Stimulated activated CD4-positive, alpha-beta T cell treated with anti-CD3 and anti-CD28 coated beads, Interleukin-1b, Interleukin-23, amount 100 ng/mL, for 48 hours (primary cell): ENCODE measurements at regions not wholly inside any gene's neighbourhood (a gene's known extent, or its start where the extent isn't known, plus 50 kb on each side); places are given as distances from the start of the nearest gene placed in this dataset.
A peak's percentile ranks its signal among the peaks of the same experiment; 100 is the strongest.
"Not testable (repeated sequence)": the region's sequence is repeated elsewhere in the genome, so short reads cannot be mapped to it uniquely, and the experiment has no call there.

Source experiments
- DNase-seq: peaks from one replicate; pipeline ENCODE4 v3.0.0-alpha.2; 2020

- DNase-seq, result no peak
Observed at GRCh38 chr2:147348931-147349555, 495.8 kb upstream of the ACVR2A start.

DNA sequence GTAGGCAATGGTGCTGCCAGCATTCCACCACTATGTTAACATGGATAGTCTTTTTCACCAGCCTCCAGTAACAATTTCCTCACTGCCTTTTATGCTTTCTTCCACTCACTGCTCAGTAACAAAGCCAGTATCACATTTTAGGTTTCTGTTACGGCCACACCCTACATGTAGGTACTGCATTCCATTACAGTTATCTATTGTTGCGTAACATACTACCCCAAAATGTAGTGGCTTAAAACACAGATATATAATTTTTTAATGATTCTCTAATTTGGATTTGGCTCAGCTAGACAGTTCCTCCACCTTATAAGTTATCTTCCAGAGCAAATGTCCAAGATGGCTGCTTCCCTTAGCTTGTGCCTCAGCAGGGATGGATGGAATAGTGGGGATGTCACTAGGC, 498.7 kb upstream of the ACVR2A start:
- no peak for DNase-seq

DNA sequence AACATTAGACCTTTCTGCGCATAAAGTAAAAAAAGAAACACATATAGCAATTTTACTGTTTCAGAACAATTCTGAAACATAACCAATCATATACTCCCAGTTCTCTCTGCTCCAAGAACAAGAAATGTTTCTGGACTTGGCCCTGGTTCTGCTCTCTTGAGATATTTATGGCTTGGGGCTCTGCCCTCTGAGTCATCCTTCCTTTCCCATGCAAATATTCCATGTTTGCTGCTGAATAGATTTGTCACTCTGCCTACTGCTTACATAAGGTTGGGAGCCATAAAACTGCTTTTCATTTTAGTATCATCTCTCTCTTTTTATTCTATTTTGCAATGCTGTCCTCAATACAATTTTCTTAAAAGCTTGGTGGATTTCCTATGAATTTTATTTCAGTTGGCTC, 499.6 kb upstream of the ACVR2A start:
- no peak for DNase-seq

GRCh38 chr2:147342329-147342728, 502.5 kb upstream of the ACVR2A start:
- DNase-seq, result no peak

- DNase-seq, result peak; percentile 20
Observed at GRCh38 chr2:147331790-147332419, 512.9 kb upstream of the ACVR2A start.

DNA sequence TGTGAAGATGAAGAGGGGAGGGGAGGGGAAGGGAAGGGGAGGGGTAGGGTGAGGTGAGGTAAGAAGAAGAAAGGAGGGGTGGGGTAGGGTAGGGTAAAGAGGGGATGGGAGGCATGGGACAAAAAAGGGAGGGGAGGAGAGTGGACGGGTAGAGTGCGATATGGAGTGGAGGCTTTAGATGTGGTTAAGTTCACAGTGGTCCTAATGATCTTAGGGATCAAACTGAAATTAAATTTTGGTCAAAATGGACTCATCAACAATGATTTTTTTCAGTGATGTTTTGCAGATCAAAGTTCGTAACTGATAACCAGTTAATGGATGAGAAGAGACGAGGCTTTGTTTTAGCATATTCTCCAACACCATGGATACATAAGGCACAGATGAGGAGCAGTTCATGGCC, 513.9 kb upstream of the ACVR2A start:
- DNase-seq, result no peak

DNA sequence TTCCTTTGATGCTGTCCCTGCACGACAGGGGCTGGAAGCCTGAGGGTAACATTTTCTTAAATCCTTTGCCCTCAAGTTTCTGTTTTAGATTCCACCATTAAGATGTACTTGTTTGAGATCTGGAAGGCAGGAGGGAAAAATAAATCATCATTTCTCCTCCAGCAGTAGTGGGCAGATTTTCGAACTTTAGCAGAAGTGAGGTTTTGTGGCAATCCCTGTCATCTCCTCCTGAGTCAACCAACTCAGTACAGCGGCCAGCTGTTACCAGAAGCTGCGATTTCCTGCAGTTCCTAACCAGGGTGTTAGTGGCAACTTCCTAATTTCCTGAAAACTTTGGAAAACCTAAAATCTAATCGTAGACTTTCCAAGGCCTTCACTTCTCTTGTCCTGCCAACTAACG, 517.2 kb upstream of the ACVR2A start:
- DNase-seq, result peak; percentile 21

DNA sequence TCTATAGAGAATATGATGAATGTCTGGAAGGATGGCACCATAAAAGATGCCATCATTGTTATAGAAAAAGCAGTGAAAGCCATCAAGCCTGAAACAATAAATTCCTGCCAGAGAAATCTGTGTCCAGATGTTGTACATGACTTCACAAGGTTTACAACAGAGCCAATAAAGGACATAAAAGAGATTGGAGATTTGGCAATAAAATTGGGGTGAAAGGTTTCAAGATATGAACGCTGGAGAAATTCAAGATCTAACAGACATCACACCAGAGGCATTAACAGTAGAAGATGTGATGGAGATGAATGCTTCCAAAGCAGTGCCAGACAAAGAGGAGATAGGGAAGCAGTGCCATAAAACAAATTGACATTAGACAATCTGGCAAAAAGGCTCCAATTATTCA, 518.8 kb upstream of the ACVR2A start:
- DNase-seq, result no peak

- DNase-seq, result no peak
Observed at GRCh38 chr2:147320146-147320545, 524.7 kb upstream of the ACVR2A start.

DNA sequence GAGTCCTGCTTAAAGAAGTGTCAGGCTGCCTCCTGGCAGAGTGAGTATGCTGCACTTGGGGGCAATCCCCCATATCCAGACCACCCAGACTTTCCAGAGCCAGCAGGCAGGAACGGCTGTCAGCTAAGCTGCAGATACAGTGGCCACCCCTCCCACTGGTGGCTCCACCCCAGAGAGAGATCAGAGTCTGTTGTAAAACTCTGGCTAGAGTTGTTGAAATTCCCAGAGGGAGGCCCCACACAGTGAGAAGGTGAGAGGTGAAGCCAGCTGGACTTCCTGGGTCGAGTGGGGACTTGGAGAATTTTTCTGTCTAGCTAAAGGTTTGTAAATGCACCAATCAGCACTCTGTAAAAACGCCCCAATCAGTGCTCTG, 533.8 kb upstream of the ACVR2A start:
- DNase-seq, result no peak

- DNase-seq, result no peak
Observed at GRCh38 chr2:147310335-147311057, 534.3 kb upstream of the ACVR2A start.

DNA sequence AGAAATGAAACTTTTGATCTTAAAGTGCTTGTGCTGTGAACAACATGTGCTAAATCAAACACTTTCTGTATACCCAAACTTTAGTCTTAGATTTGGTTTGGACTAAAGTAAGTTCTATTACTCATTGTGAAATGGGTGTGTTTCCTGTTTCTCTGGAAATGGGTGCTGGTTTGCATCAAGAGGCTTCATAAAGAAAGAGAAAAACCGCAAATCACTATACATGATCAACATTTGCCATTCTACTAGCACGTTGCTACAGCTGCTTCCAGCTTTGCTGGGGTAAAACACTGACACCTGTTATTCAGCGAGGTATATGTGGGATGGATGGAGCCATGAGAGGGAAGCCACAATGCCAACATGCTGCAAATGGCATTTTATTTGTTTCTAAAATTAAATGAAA, 547.0 kb upstream of the ACVR2A start:
- DNase-seq, result peak; percentile 37

GRCh38 chr2:147294825-147295392, 549.9 kb upstream of the ACVR2A start:
- no peak for DNase-seq

- no peak for DNase-seq
Observed at GRCh38 chr2:147293991-147294824, 550.6 kb upstream of the ACVR2A start.

- peak; percentile 17 for DNase-seq
Observed at GRCh38 chr2:147288131-147288530, 556.7 kb upstream of the ACVR2A start.

- DNase-seq, result no peak
Observed at GRCh38 chr2:147275943-147276342, 568.9 kb upstream of the ACVR2A start.

- DNase-seq, result no peak
Observed at GRCh38 chr2:147273628-147274027, 571.2 kb upstream of the ACVR2A start.

GRCh38 chr2:147273106-147273505, 571.7 kb upstream of the ACVR2A start:
- no peak for DNase-seq

DNA sequence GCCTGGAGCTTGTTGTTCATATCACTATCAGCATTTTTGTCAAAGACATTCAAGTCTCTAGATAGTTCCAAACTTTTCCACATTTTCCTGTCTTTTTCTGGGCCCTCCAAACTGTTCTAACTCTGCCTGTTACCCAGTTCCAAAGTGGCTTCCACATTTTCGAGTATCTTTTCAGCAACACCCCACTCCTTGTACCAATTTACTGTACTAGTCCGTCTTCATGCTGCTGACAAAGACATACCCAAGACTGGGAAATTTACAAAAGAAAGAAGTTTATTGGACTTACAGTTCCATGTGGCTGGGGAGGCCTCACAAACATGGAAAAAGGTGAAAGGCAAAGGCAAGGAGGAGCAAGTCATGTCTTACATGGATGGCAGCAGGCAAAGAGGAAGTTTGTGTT, 575.2 kb upstream of the ACVR2A start:
- not testable (repeated sequence) for DNase-seq

- DNase-seq, result no peak
Observed at GRCh38 chr2:147260241-147260640, 584.6 kb upstream of the ACVR2A start.

DNA sequence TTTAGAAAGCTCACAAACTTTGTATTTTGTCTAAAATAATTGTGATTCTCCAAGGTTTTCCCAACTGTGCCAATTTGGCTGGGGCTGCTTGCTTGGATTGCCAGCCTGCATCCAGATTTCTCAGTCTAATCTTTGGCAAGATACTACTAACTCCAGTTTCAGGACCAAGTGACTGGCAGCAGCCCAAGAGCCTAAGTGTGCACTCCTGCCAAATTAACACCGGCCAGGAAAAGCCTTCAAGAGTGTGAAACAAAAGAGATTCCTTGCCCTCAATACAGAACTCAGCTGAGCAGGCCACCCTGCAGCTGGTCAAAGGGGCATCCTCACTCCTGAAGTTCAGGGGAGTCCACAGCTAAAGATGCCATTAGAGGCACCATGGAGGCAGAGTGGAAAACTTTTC, 589.0 kb upstream of the ACVR2A start:
- no peak for DNase-seq

DNA sequence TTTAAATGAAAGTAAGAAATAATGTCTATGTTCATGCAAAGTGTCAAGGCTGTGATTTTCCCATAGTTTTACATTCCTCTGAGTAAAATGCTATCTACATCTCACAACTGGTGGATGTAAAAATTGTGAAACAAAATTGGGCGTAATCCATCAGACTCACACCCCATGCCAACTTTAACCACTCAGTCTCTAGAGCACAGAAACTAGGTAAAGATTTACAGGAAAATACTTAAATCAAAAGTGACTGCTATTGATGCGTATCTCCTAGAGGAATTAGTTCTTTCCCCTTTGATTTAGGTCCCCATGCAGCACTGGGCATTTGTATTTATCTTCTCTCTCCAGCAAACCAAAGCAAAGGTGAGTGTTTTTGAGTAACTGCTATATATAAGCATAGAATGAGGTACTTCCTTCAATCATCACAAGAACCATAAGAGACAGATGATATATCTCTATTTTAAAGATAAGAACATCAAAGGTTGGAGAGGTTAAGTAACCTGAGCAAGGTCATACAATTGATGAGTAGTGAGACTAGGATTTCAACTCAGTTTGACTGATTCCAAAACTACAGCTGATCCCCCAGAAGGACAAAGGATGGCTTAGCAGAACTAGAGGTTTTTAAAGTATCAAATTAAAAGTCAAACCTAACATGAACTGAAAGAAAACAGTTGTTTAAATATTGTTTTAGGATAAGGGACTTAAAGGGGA, 594.0 kb upstream of the ACVR2A start:
- DNase-seq, result no peak

- no peak for DNase-seq
Observed at GRCh38 chr2:147247749-147248148, 597.1 kb upstream of the ACVR2A start.
